HG03064 (cell line): ENCODE measurements at regions not wholly inside any gene's neighbourhood (a gene's known extent, or its start where the extent isn't known, plus 50 kb on each side); places are given as distances from the start of the nearest gene placed in this dataset.

ENCODE experiments used
- ATAC-seq: cut with Tn5 transposase; IDR thresholded peaks from one replicate; pipeline ENCODE4 v1.9.1; 2021; ENCODE audit warnings: low read depth; ENCODE audit not compliant: unreplicated experiment

GRCh38 chr2:217116610-217117009, 256.7 kb upstream of the TNP1 start:
- ATAC-seq: no peak

- no peak for ATAC-seq
Observed at GRCh38 chr2:217114117-217114516, 254.3 kb upstream of the TNP1 start.

- no peak for ATAC-seq
Observed at GRCh38 chr2:217113491-217113890, 253.6 kb upstream of the TNP1 start.

GRCh38 chr2:217110550-217110949, 250.7 kb upstream of the TNP1 start:
- ATAC-seq: no peak

- no peak for ATAC-seq
Observed at GRCh38 chr2:217108575-217109027, 248.7 kb upstream of the TNP1 start.

GRCh38 chr2:217108086-217108485, 248.2 kb upstream of the TNP1 start:
- no peak for ATAC-seq

GRCh38 chr2:217107480-217107879, 247.6 kb upstream of the TNP1 start:
- no peak for ATAC-seq

GRCh38 chr2:217106650-217107014, 246.8 kb upstream of the TNP1 start:
- no peak for ATAC-seq

GRCh38 chr2:217105733-217106649, 246.1 kb upstream of the TNP1 start:
- no peak for ATAC-seq

GRCh38 chr2:217103752-217104545, 244.1 kb upstream of the TNP1 start:
- ATAC-seq: no peak

GRCh38 chr2:217102956-217103355, 243.1 kb upstream of the TNP1 start:
- no peak for ATAC-seq

GRCh38 chr2:217101972-217102371, 242.1 kb upstream of the TNP1 start:
- no peak for ATAC-seq

GRCh38 chr2:217099561-217099960, 239.7 kb upstream of the TNP1 start:
- ATAC-seq: no peak

GRCh38 chr2:217098435-217098834, 238.6 kb upstream of the TNP1 start:
- no peak for ATAC-seq

GRCh38 chr2:217097346-217097745, 237.5 kb upstream of the TNP1 start:
- ATAC-seq: no peak

- ATAC-seq: no peak
Observed at GRCh38 chr2:217096474-217097225, 236.8 kb upstream of the TNP1 start.

GRCh38 chr2:217095511-217096205, 235.8 kb upstream of the TNP1 start:
- no peak for ATAC-seq

GRCh38 chr2:217092710-217093379, 233.0 kb upstream of the TNP1 start:
- ATAC-seq: no peak

- no peak for ATAC-seq
Observed at GRCh38 chr2:217091531-217091930, 231.7 kb upstream of the TNP1 start.

- ATAC-seq: no peak
Observed at GRCh38 chr2:217090884-217091283, 231.0 kb upstream of the TNP1 start.
